ENCODE measurements at regions not wholly inside any gene's neighbourhood (a gene's known extent, or its start where the extent isn't known, plus 50 kb on each side); places are given as distances from the start of the nearest gene placed in this dataset.

DNA sequence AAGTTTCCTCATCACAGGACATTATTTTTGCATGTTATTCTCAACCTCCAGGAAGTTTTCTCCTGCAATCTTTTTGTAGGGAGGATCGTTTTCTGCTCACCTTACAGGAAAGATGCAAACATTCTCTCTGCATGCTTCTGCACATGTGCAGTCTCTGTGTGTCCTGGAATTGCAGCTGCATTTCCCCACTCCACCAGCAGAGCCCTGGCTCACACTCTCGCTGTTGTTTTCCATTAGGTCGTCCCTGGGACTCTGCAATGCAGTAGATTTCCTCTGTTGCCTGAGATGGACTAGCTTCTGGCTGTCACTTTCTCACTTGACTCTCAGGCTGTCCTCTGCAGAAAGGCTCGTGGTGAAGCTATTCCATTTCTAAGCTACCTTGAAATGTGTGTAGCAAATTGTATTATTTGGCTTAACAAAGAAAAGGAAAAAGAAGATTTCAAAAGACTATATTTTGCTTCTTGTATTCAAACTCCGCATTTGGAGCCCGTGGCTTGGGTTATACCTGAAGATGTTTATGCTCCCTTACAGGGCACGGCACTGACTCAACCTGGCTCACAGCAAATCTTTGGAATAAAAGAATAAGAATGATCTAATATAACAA lies 346.7 kb downstream of the RAD51AP2 start:
- Mint-ChIP-seq H3K27me3 (no peaks in the 10 kb centered on the region), H3K4me1 (ENCODE audit: low read depth) (no peaks in the 10 kb centered on the region), H3K9me3 (peaks cover 7% of the 10 kb centered on the region), H3K36me3 (ENCODE audit: low read depth) (no peaks in the 10 kb centered on the region), H3K4me3 (no peak overlapping the region), H3K27ac (no peak overlapping the region)
- Histone ChIP-seq H3K4me1 (ENCODE audit: insufficient read depth, low read length) (no peaks in the 10 kb centered on the region), H3K9me3 (ENCODE audit: control insufficient read depth in 1 of 2, insufficient read depth in 1 of 2, low read length in 2 of 2) (no peaks in the 10 kb centered on the region), H3K27ac (ENCODE audit: low read depth in 1 of 2, low read length in 2 of 2) (no peak overlapping the region), H3K4me3 (ENCODE audit: low read length) (no peak overlapping the region), H3K36me3 (ENCODE audit: insufficient read depth, low read length) (no peaks in the 10 kb centered on the region), H3K27me3 (ENCODE audit: control insufficient read depth in 1 of 2, insufficient read depth in 2 of 2, low read length in 2 of 2) (no peaks in the 10 kb centered on the region)
- ChIA-PET POLR2A (no interaction called here), CTCF (no interaction called here)
- no peak for ATAC-seq (ENCODE audit: poor library complexity)
- no peak for TF ChIP-seq CTCF (IDR thresholded peaks at IDR 0.05)
- DNase-seq, result no peak
- intact Hi-C loops (cut with DNase I, micrococcal nuclease), result no loop called here

DNA sequence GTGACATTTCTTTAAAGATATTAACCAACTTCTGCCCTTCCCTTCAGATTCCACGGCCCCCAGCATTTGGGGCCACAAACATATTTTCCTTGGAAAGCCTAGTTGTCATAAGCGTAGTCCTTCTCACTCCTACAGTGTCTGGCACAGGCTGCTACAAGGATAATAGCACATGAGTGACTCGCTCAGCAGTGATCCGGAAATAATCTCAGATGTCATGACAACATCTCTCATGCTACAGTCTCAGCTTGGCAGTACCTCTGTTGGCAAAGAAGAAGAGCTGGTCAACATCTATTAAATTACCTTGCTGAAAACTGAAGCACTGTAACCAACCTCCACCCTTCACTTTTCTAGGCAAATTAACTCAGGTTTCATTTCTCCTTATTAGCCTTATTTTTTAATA lies 351.7 kb downstream of the RAD51AP2 start:
- POLR2A ChIA-PET, result no interaction called here
- no peak overlapping the region for H3K4me3 ChIP-seq (ENCODE audit: low read length)

GRCh38 chr2:17164550-17164949 lies 353.7 kb downstream of the RAD51AP2 start:
- ATAC-seq (ENCODE audit: poor library complexity), result no peak
- Histone ChIP-seq H3K27ac (ENCODE audit: low read depth in 1 of 2, low read length in 2 of 2) (no peak overlapping the region), H3K27me3 (ENCODE audit: control insufficient read depth in 1 of 2, insufficient read depth in 2 of 2, low read length in 2 of 2) (no peaks in the 10 kb centered on the region), H3K9me3 (ENCODE audit: control insufficient read depth in 1 of 2, insufficient read depth in 1 of 2, low read length in 2 of 2) (no peaks in the 10 kb centered on the region), H3K4me1 (ENCODE audit: insufficient read depth, low read length) (no peaks in the 10 kb centered on the region), H3K36me3 (ENCODE audit: insufficient read depth, low read length) (no peaks in the 10 kb centered on the region), H3K4me3 (ENCODE audit: low read length) (no peak overlapping the region)
- TF ChIP-seq CTCF (IDR thresholded peaks at IDR 0.05), result no peak
- Mint-ChIP-seq H3K9me3 (no peaks in the 10 kb centered on the region), H3K27me3 (no peaks in the 10 kb centered on the region), H3K4me3 (no peak overlapping the region), H3K27ac (no peak overlapping the region), H3K36me3 (ENCODE audit: low read depth) (no peaks in the 10 kb centered on the region), H3K4me1 (ENCODE audit: low read depth) (no peaks in the 10 kb centered on the region)
- ChIA-PET POLR2A (no interaction called here), CTCF (no interaction called here)
- intact Hi-C loops (cut with DNase I, micrococcal nuclease), result no loop called here
- no peak for DNase-seq

More for the DNA sequence above, 351.7 kb downstream of the RAD51AP2 start:
- TF ChIP-seq CTCF (IDR thresholded peaks at IDR 0.05), result no peak
- no peaks in the 10 kb centered on the region for H3K27me3 ChIP-seq (ENCODE audit: control insufficient read depth in 1 of 2, insufficient read depth in 2 of 2, low read length in 2 of 2)
- no peak overlapping the region for H3K27ac Mint-ChIP-seq
- no peaks in the 10 kb centered on the region for H3K9me3 ChIP-seq (ENCODE audit: control insufficient read depth in 1 of 2, insufficient read depth in 1 of 2, low read length in 2 of 2)
- no peak overlapping the region for H3K4me3 Mint-ChIP-seq
- H3K36me3 Mint-ChIP-seq (ENCODE audit: low read depth), result no peaks in the 10 kb centered on the region
- intact Hi-C loops (cut with DNase I, micrococcal nuclease), result no loop called here
- DNase-seq (no peak), ATAC-seq (ENCODE audit: poor library complexity) (no peak)
- H3K27me3 Mint-ChIP-seq, result no peaks in the 10 kb centered on the region
- no peak overlapping the region for H3K27ac ChIP-seq (ENCODE audit: low read depth in 1 of 2, low read length in 2 of 2)
- no peaks in the 10 kb centered on the region for H3K4me1 ChIP-seq (ENCODE audit: insufficient read depth, low read length)
- H3K36me3 ChIP-seq (ENCODE audit: insufficient read depth, low read length), result no peaks in the 10 kb centered on the region
- CTCF ChIA-PET, result no interaction called here
- H3K9me3 Mint-ChIP-seq, result no peaks in the 10 kb centered on the region
- H3K4me1 Mint-ChIP-seq (ENCODE audit: low read depth), result no peaks in the 10 kb centered on the region
